ENCODE measurements at regions not wholly inside any gene's neighbourhood (a gene's known extent, or its start where the extent isn't known, plus 50 kb on each side); places are given as distances from the start of the nearest gene placed in this dataset.

GRCh38 chr9:25752398-25752797 is 74.2 kb upstream of the TUSC1 start:
- no peaks in the 10 kb centered on the region for H3K4me1 ChIP-seq (ENCODE audit: control insufficient read depth, insufficient read depth, low read length)
- ChIA-PET CTCF (no interaction called here), POLR2A (no interaction called here)
- H3K27me3 ChIP-seq (ENCODE audit: control insufficient read depth, insufficient read depth, low read length), result no peaks in the 10 kb centered on the region
- no peaks in the 10 kb centered on the region for H3K9me3 ChIP-seq (ENCODE audit: control insufficient read depth, insufficient read depth, low read depth, low read length)
- no peak overlapping the region for H3K4me3 ChIP-seq (ENCODE audit: low read depth in 2 of 2, low read length in 2 of 2)
- ATAC-seq (no peak), DNase-seq (ENCODE audit: low read depth, low spot score) (no peak)
- no peak overlapping the region for H3K27ac ChIP-seq (ENCODE audit: low read length)
- intact Hi-C loops (cut with micrococcal nuclease; ENCODE audit: unreplicated experiment), result no loop called here
- no TSS peak for BruUV-seq (replicated peaks)
- TF ChIP-seq TCF7L2 (IDR thresholded peaks at IDR 0.05; ENCODE audit: low read depth, low read length) (no peak), SIN3A (IDR thresholded peaks at IDR 0.05; ENCODE audit: borderline replicate concordance, insufficient read depth, low read depth, low read length) (no peak), POLR2AphosphoS5 (IDR thresholded peaks at IDR 0.05; ENCODE audit: low read depth, low read length) (no peak), REST (IDR thresholded peaks at IDR 0.05; ENCODE audit: insufficient read depth in 1 of 2, low read depth in 2 of 2, low read length in 1 of 2) (no peak), CTCF (IDR thresholded peaks at IDR 0.05) (no peak)
- no peaks in the 10 kb centered on the region for H3K36me3 ChIP-seq (ENCODE audit: control insufficient read depth, insufficient read depth, low read length)
- in situ Hi-C loops (cut with HindIII; ENCODE audit: low pct_unique_long_range_greater_than_20kb, low sequenced_read_pairs), result no loop called here

- no peak for DNase-seq (ENCODE audit: low read depth, low spot score)
- no peak for TF ChIP-seq TCF7L2 (IDR thresholded peaks at IDR 0.05; ENCODE audit: low read depth, low read length)
- no peak for TF ChIP-seq CTCF (IDR thresholded peaks at IDR 0.05)
- no peak for TF ChIP-seq SIN3A (IDR thresholded peaks at IDR 0.05; ENCODE audit: borderline replicate concordance, insufficient read depth, low read depth, low read length)
- no peak for TF ChIP-seq POLR2AphosphoS5 (IDR thresholded peaks at IDR 0.05; ENCODE audit: low read depth, low read length)
- no peak for TF ChIP-seq REST (IDR thresholded peaks at IDR 0.05; ENCODE audit: insufficient read depth in 1 of 2, low read depth in 2 of 2, low read length in 1 of 2)
- POLR2A ChIA-PET, result no interaction called here
- no peak for ATAC-seq
- no peak overlapping the region for H3K4me3 ChIP-seq (ENCODE audit: low read depth in 2 of 2, low read length in 2 of 2)
- no peaks in the 10 kb centered on the region for H3K27me3 ChIP-seq (ENCODE audit: control insufficient read depth, insufficient read depth, low read length)
- in situ Hi-C loops (cut with HindIII; ENCODE audit: low pct_unique_long_range_greater_than_20kb, low sequenced_read_pairs), result no loop called here
- no peak overlapping the region for H3K27ac ChIP-seq (ENCODE audit: low read length)
- BruUV-seq (replicated peaks), result no TSS peak
- no peaks in the 10 kb centered on the region for H3K36me3 ChIP-seq (ENCODE audit: control insufficient read depth, insufficient read depth, low read length)
- intact Hi-C loops (cut with micrococcal nuclease; ENCODE audit: unreplicated experiment), result no loop called here
- CTCF ChIA-PET, result no interaction called here
- H3K9me3 ChIP-seq (ENCODE audit: control insufficient read depth, insufficient read depth, low read depth, low read length), result no peaks in the 10 kb centered on the region
- no peaks in the 10 kb centered on the region for H3K4me1 ChIP-seq (ENCODE audit: control insufficient read depth, insufficient read depth, low read length)
Measured at GRCh38 chr9:25742256-25742655, 64.0 kb upstream of the TUSC1 start.
